HepG2 (cell line): ENCODE measurements at regions not wholly inside any gene's neighbourhood (a gene's known extent, or its start where the extent isn't known, plus 50 kb on each side); places are given as distances from the start of the nearest gene placed in this dataset.
A peak's percentile ranks its signal among the peaks of the same experiment; 100 is the strongest.

Experiments
- ATAC-seq: fragments of 200-7000 bp; cut with Tn5 transposase; 3 replicates; pipeline ENCODE4 v1.9.1; 2020; ENCODE audit warnings: mild to moderate bottlenecking, moderate library complexity
- BruUV-seq: library from RNA; stranded (reverse); fragments of 400-500 nt; replicated peaks from 2 replicates; lab custom pipeline; 2021; lab: Mats Ljungman, UMichigan
- CTCF ChIA-PET: fragments of 300-600 bp; formaldehyde crosslinking; extraction: SDS; loops from one replicate; lab custom pipeline; 2021; ENCODE audit warnings: low total read pairs, inconsistent platforms, low intra/inter-chr PET ratio; lab: Yijun Ruan, JAX
- POLR2A ChIA-PET: fragments of 350-600 bp; sonication (Branson Sonifier 250); formaldehyde crosslinking; loops from one replicate; lab custom pipeline; 2020; ENCODE audit warnings: antibody characterized with exemption, inconsistent platforms; lab: Yijun Ruan, JAX
- DNase-seq: peaks from one replicate; pipeline ENCODE4 v3.0.0-alpha.2; 2015; ENCODE audit warnings: low spot score
- FAIRE-seq: peaks from 3 replicates; lab custom pipeline; 2011; peaks lifted over from hg19 to GRCh38; lab: Jason Lieb, UNC
- H2AFZ ChIP-seq: one replicate; pipeline ENCODE4 v1.6.1; 2011; ENCODE audit warnings: low read length, inconsistent platforms
- H3K27ac ChIP-seq: fragments of 300-600 bp; 3 replicates; pipeline ENCODE4 v1.8.0; 2011; ENCODE audit warnings: mixed run types, mild to moderate bottlenecking, mixed read lengths, low read length, inconsistent platforms; ENCODE audit not compliant: insufficient read depth; ENCODE audit errors: extremely low read length
- H3K27me3 ChIP-seq, 2 experiments: fragments of 200-600 bp in 1 of 2; 2 replicates in 1 of 2; 3 replicates in 1 of 2; pipeline versions ENCODE4 v1.6.0 to v1.8.0; 2011; ENCODE audit warnings: low read length in 2 of 2, mild to moderate bottlenecking in 2 of 2, moderate library complexity in 2 of 2, inconsistent platforms in 1 of 2; ENCODE audit not compliant: insufficient read depth in 2 of 2, control insufficient read depth in 1 of 2
- H3K36me3 ChIP-seq, 2 experiments: fragments of 200-600 bp in 1 of 2; replicated peaks in 1 of 2; 2 replicates in 1 of 2; 3 replicates in 1 of 2; pipeline versions ENCODE4 v1.5.1 to v1.8.0; 2011; ENCODE audit warnings: low read length in 2 of 2, inconsistent platforms in 1 of 2; ENCODE audit not compliant: insufficient read depth in 2 of 2, control insufficient read depth in 1 of 2
- H3K4me1 ChIP-seq: 2 replicates; pipeline ENCODE4 v1.5.1; 2012; ENCODE audit warnings: low read length, inconsistent platforms; ENCODE audit not compliant: insufficient read depth
- H3K4me2 ChIP-seq: 2 replicates; pipeline ENCODE4 v1.6.0; 2011; ENCODE audit warnings: low read depth, low read length, inconsistent platforms
- H3K4me3 ChIP-seq, 3 experiments: fragments of 200-600 bp in 1 of 3; sonication (generic), shearing (Covaris generic) in 1 of 3; replicated peaks in 1 of 3; 2 replicates each; pipeline ENCODE4 v1.5.1; 2011 to 2016; ENCODE audit warnings: low read length in 3 of 3, inconsistent platforms in 2 of 3, low read depth in 2 of 3, mild to moderate bottlenecking in 2 of 3, control low read depth in 1 of 3, mixed read lengths in 1 of 3; ENCODE audit not compliant: insufficient read depth in 1 of 3
- H3K79me2 ChIP-seq: one replicate; pipeline ENCODE4 v1.6.1; 2011; ENCODE audit warnings: low read length, inconsistent platforms; ENCODE audit not compliant: insufficient read depth
- H3K9ac ChIP-seq: 2 replicates; pipeline ENCODE4 v1.6.0; 2011; ENCODE audit warnings: mild to moderate bottlenecking, low read depth, low read length, inconsistent platforms; ENCODE audit not compliant: insufficient read depth
- H3K9me3 ChIP-seq: 2 replicates; pipeline ENCODE4 v1.5.1; 2012; ENCODE audit warnings: mild to moderate bottlenecking, low read length
- H4K20me1 ChIP-seq: 2 replicates; pipeline ENCODE4 v1.6.0; 2011; ENCODE audit warnings: inconsistent platforms, mild to moderate bottlenecking, low read length, moderate library complexity; ENCODE audit not compliant: insufficient read depth
- CTCF ChIP-seq: sonication (generic); formaldehyde crosslinking; IDR thresholded peaks from 2 replicates; pipeline ENCODE4 v1.5.0; 2020; ENCODE audit warnings: mild to moderate bottlenecking, missing genetic modification reagents, moderate library complexity
- ZNF512B ChIP-seq: sonication (generic); formaldehyde crosslinking; IDR thresholded peaks from 2 replicates; pipeline ENCODE4 v1.5.1; 2020; ENCODE audit warnings: missing genetic modification reagents, mild to moderate bottlenecking, borderline replicate concordance
- WGBS: methylation state at CpG from one replicate; pipeline ENCODE4 v1.1.6; 2017; ENCODE audit warnings: low lambda C conversion rate; 5-methylcytosine and 5-hydroxymethylcytosine counted together
- in situ Hi-C: cut with HindIII; loops from 2 replicates; pipeline ENCODE4 v1.10.0; 2017; ENCODE audit warnings: low pct_unique_long_range_greater_than_20kb; ENCODE audit not compliant: extremely low pct_ligation_motif_present
- intact Hi-C: fragments of 100-400 bp; cut with micrococcal nuclease; formaldehyde crosslinking; loops from one replicate; pipeline ENCODE4 v1.10.0; 2022; ENCODE audit not compliant: unreplicated experiment

- Histone ChIP-seq H3K9ac (no peak overlapping the region), H3K36me3 (no peaks in the 10 kb centered on the region), H3K9me3 (no peaks in the 10 kb centered on the region), H3K4me1 (no peaks in the 10 kb centered on the region), H4K20me1 (no peaks in the 10 kb centered on the region), H3K27ac (no peak overlapping the region), H3K4me3 (no peak overlapping the region), H3K4me2 (no peak overlapping the region), H3K27me3 (peaks cover 0 to 4% of the 10 kb centered on the region in 2 experiments; a peak in 1 of 5 replicates), H2AFZ (no peak overlapping the region), H3K79me2 (no peaks in the 10 kb centered on the region)
- ChIA-PET POLR2A (no interaction called here), CTCF (no interaction called here)
- ATAC-seq (no peak; the same call in 2 of the 3 replicates), FAIRE-seq (no peak), DNase-seq (no peak)
- in situ Hi-C loops, result no loop called here
- 32% methylated on average over 4 of the region's 24 CpGs for WGBS
- BruUV-seq, result no TSS peak
- intact Hi-C loops, result no loop called here
- TF ChIP-seq CTCF (CRISPR knock-in tag) (0 out of 2 replicates have a peak, but pooled peaks have one; percentile 11), ZNF512B (CRISPR knock-in tag) (no peak)
Observed at GRCh38 chr22:22125579-22126468, 118.8 kb upstream of the VPREB1 start.
